H1 (cell line): ENCODE measurements at regions not wholly inside any gene's neighbourhood (a gene's known extent, or its start where the extent isn't known, plus 50 kb on each side); places are given as distances from the start of the nearest gene placed in this dataset.

ENCODE experiments used
- CTCF ChIA-PET: fragments of 300-600 bp; sonication (Branson Sonifier 250); formaldehyde crosslinking; loops from one replicate; lab custom pipeline; 2021; ENCODE audit not compliant: partially characterized antibody; lab: Charles Lee
- POLR2A ChIA-PET: fragments of 300-600 bp; sonication (Branson Sonifier 250); formaldehyde crosslinking; loops from one replicate; lab custom pipeline; 2021; ENCODE audit warnings: inconsistent platforms; ENCODE audit not compliant: partially characterized antibody; lab: Charles Lee
- DNase-seq, 2 experiments: peaks; one replicate each; pipeline versions ENCODE4 v3.0.0 to v3.0.0-alpha.2; 2010 to 2022; ENCODE audit warnings: low spot score in 2 of 2, low read depth in 1 of 2, mixed read lengths in 1 of 2
- FAIRE-seq: peaks from 2 replicates; lab custom pipeline; 2011; peaks lifted over from hg19 to GRCh38; lab: Jason Lieb, UNC
- H2AFZ ChIP-seq: 2 replicates; pipeline ENCODE4 v1.8.1; 2012; ENCODE audit warnings: low read length, inconsistent platforms
- H2AK5ac ChIP-seq: 2 replicates; pipeline ENCODE4 v1.6.1; 2013; ENCODE audit warnings: low read depth, low read length
- H2BK120ac ChIP-seq: replicated peaks from 2 replicates; pipeline ENCODE3; 2013; ENCODE audit warnings: low read depth, low read length, inconsistent platforms
- H2BK12ac ChIP-seq: 2 replicates; pipeline ENCODE4 v1.6.1; 2013; ENCODE audit warnings: low read depth, low read length
- H2BK15ac ChIP-seq: 2 replicates; pipeline ENCODE4 v1.6.1; 2013; ENCODE audit warnings: low read length
- H2BK20ac ChIP-seq: 2 replicates; pipeline ENCODE4 v1.6.1; 2013; ENCODE audit warnings: low read length
- H2BK5ac ChIP-seq: 2 replicates; pipeline ENCODE4 v1.6.1; 2013; ENCODE audit warnings: low read depth, low read length
- H3K14ac ChIP-seq: 2 replicates; pipeline ENCODE4 v1.6.1; 2013; ENCODE audit warnings: inconsistent platforms; ENCODE audit not compliant: insufficient read length
- H3K18ac ChIP-seq: 2 replicates; pipeline ENCODE4 v1.6.1; 2013; ENCODE audit warnings: low read length; ENCODE audit errors: extremely low read depth
- H3K23ac ChIP-seq: 2 replicates; pipeline ENCODE4 v1.6.1; 2013; ENCODE audit warnings: inconsistent platforms; ENCODE audit not compliant: insufficient read length
- H3K23me2 ChIP-seq: 2 replicates; pipeline ENCODE4 v1.6.1; 2013; ENCODE audit warnings: low read depth, low read length
- H3K27ac ChIP-seq: 2 replicates; pipeline ENCODE4 v1.6.1; 2011; ENCODE audit warnings: low read depth, low read length, inconsistent platforms
- H3K27me3 ChIP-seq, 4 experiments: replicated peaks in 1 of 4; 1 replicate in 1 of 4; 2 replicates in 3 of 4; pipeline versions ENCODE4 v1.6.1 to v1.8.1; 2011 to 2013; ENCODE audit warnings: low read length in 3 of 4, mild to moderate bottlenecking in 3 of 4, inconsistent platforms in 2 of 4, mixed read lengths in 2 of 4, moderate library complexity in 1 of 4; ENCODE audit not compliant: control insufficient read depth in 3 of 4, insufficient read depth in 3 of 4; ENCODE audit errors: extremely low read depth in 1 of 4
- H3K36me3 ChIP-seq, 4 experiments: 2 replicates each; pipeline versions ENCODE4 v1.6.1 to v1.8.1; 2011 to 2013; ENCODE audit warnings: mild to moderate bottlenecking in 4 of 4, low read length in 3 of 4, moderate library complexity in 2 of 4, control low read depth in 1 of 4, inconsistent platforms in 1 of 4; ENCODE audit not compliant: insufficient read depth in 4 of 4, control insufficient read depth in 2 of 4
- H3K4ac ChIP-seq: replicated peaks from 2 replicates; pipeline ENCODE3; 2013; ENCODE audit warnings: low read length, low read depth, mixed read lengths, inconsistent platforms; ENCODE audit not compliant: insufficient read length
- H3K4me1 ChIP-seq, 4 experiments: replicated peaks in 1 of 4; 1 replicate in 1 of 4; 2 replicates in 3 of 4; pipeline versions ENCODE4 v1.6.1 to v1.8.1; 2011 to 2013; ENCODE audit warnings: low read length in 3 of 4, inconsistent platforms in 2 of 4, mixed read lengths in 1 of 4; ENCODE audit not compliant: insufficient read depth in 4 of 4, control insufficient read depth in 3 of 4
- H3K4me2 ChIP-seq, 2 experiments: 2 replicates each; pipeline versions ENCODE4 v1.6.1 to v1.8.1; 2011 to 2013; ENCODE audit warnings: low read depth in 2 of 2, low read length in 2 of 2, control low read depth in 1 of 2, inconsistent platforms in 1 of 2, mild to moderate bottlenecking in 1 of 2; ENCODE audit not compliant: insufficient read depth in 1 of 2
- H3K4me3 ChIP-seq, 4 experiments: fragments of 200-600, 300-600 bp in 1 of 4; sonication (generic), shearing (Covaris generic), sonication (Bioruptor Twin) in 1 of 4; 2 replicates each; pipeline versions ENCODE4 v1.5.1 to v1.8.1; 2011 to 2016; ENCODE audit warnings: low read length in 4 of 4, low read depth in 3 of 4, control low read depth in 2 of 4, inconsistent platforms in 2 of 4, mild to moderate bottlenecking in 2 of 4, mixed read lengths in 1 of 4, moderate library complexity in 1 of 4; ENCODE audit not compliant: insufficient read depth in 2 of 4; ENCODE audit errors: extremely low read depth in 1 of 4
- H3K56ac ChIP-seq: replicated peaks from 2 replicates; pipeline ENCODE3; 2013; ENCODE audit warnings: low read depth, mild to moderate bottlenecking, mixed read lengths, low read length, inconsistent platforms; ENCODE audit not compliant: insufficient read length
- H3K79me1 ChIP-seq: 2 replicates; pipeline ENCODE4 v1.6.1; 2013; ENCODE audit warnings: low read depth, low read length, control low read depth
- H3K79me2 ChIP-seq, 2 experiments: 2 replicates each; pipeline versions ENCODE4 v1.6.1 to v1.8.1; 2012 to 2013; ENCODE audit warnings: low read length in 2 of 2, mild to moderate bottlenecking in 2 of 2, inconsistent platforms in 1 of 2; ENCODE audit not compliant: insufficient read depth in 2 of 2, control insufficient read depth in 1 of 2
- H3K9ac ChIP-seq, 4 experiments: replicated peaks in 1 of 4; 1 replicate in 1 of 4; 2 replicates in 3 of 4; pipeline versions ENCODE4 v1.6.1 to v1.8.1; 2011 to 2013; ENCODE audit warnings: low read depth in 3 of 4, low read length in 3 of 4, control low read depth in 2 of 4, mild to moderate bottlenecking in 2 of 4, moderate library complexity in 2 of 4, inconsistent platforms in 1 of 4; ENCODE audit errors: extremely low read depth in 1 of 4
- H3K9me3 ChIP-seq, 2 experiments: 2 replicates each; pipeline versions ENCODE4 v1.6.1 to v1.8.1; 2012 to 2013; ENCODE audit warnings: mild to moderate bottlenecking in 2 of 2, moderate library complexity in 2 of 2, control low read depth in 1 of 2, inconsistent platforms in 1 of 2, low read depth in 1 of 2, low read length in 1 of 2, mixed read lengths in 1 of 2; ENCODE audit not compliant: insufficient read depth in 2 of 2
- H4K20me1 ChIP-seq, 2 experiments: replicated peaks in 1 of 2; 2 replicates each; pipeline versions ENCODE3 to v1.8.1; 2011 to 2013; ENCODE audit warnings: inconsistent platforms in 2 of 2, low read length in 2 of 2, mild to moderate bottlenecking in 1 of 2; ENCODE audit not compliant: insufficient read depth in 2 of 2, control insufficient read depth in 1 of 2
- H4K5ac ChIP-seq: 2 replicates; pipeline ENCODE4 v1.6.1; 2013; ENCODE audit warnings: low read length, low read depth, mixed read lengths, inconsistent platforms; ENCODE audit not compliant: insufficient read length
- H4K8ac ChIP-seq: 2 replicates; pipeline ENCODE4 v1.8.0; 2013; ENCODE audit warnings: mild to moderate bottlenecking, moderate library complexity, low read length, inconsistent platforms; ENCODE audit not compliant: insufficient read depth; ENCODE audit errors: extremely low read depth
- H4K91ac ChIP-seq: replicated peaks from 2 replicates; pipeline ENCODE3; 2013; ENCODE audit warnings: low read length, mixed read lengths, inconsistent platforms; ENCODE audit not compliant: insufficient read length
- POLR2AphosphoS5 ChIP-seq: IDR thresholded peaks from 2 replicates; pipeline ENCODE4 v1.6.1; 2011; ENCODE audit warnings: low read depth, low read length
- WGBS, 2 experiments: shearing (Covaris generic) in 1 of 2; methylation state at CpG; one replicate each; pipeline versions ENCODE4 v1.1.6 to v1.1.7; 2013 to 2015; ENCODE audit warnings: low lambda C conversion rate in 2 of 2, mixed read lengths in 2 of 2, inconsistent platforms in 1 of 2, low coverage in 1 of 2, missing lambda C conversion rate in 1 of 2; ENCODE audit not compliant: insufficient replicate concordance in 2 of 2, insufficient coverage in 1 of 2, insufficient read length in 1 of 2; ENCODE audit errors: extremely low coverage in 1 of 2, missing lambda C conversion rate in 1 of 2; 5-methylcytosine and 5-hydroxymethylcytosine counted together

GRCh38 chr17:11002417-11002816 lies 164.5 kb upstream of the PIRT start:
- Histone ChIP-seq H3K27ac (no peak overlapping the region), H3K56ac (no peak overlapping the region), H2AK5ac (no peak overlapping the region), H3K4me3 (no peak overlapping the region), H4K91ac (no peak overlapping the region), H3K18ac (no peak overlapping the region), H3K23ac (no peak overlapping the region)
- DNase-seq (no peak), FAIRE-seq (no peak)
- no peak for TF ChIP-seq POLR2AphosphoS5
- TF ChIP-seq, all 59 proteins: peak for 0
- ChIA-PET CTCF (interaction anchor here (0.6 kb wide), 1 partner anchor 383 kb away, joined by 4 read pairs; no protein-coding TSS in a partner anchor), POLR2A (no interaction called here)
- Histone ChIP-seq H2BK15ac (no peak overlapping the region), H2BK20ac (no peak overlapping the region), H3K79me1 (no peaks in the 10 kb centered on the region), H3K79me2 (no peaks in the 10 kb centered on the region), H3K4ac (no peak overlapping the region), H2BK5ac (no peak overlapping the region), H3K27me3 (no peaks in the 10 kb centered on the region), H4K20me1 (no peaks in the 10 kb centered on the region), H3K4me2 (no peak overlapping the region), H3K9me3 (no peaks in the 10 kb centered on the region), H4K8ac (no peak overlapping the region), H3K14ac (no peak overlapping the region), H2AFZ (no peak overlapping the region), H2BK12ac (no peak overlapping the region), H3K23me2 (no peaks in the 10 kb centered on the region), H2BK120ac (no peak overlapping the region), H4K5ac (no peak overlapping the region), H3K4me1 (no peaks in the 10 kb centered on the region), H3K36me3 (no peaks in the 10 kb centered on the region), H3K9ac (no peak overlapping the region)
- WGBS, 2 experiments, result 97% methylated on average over 2 of the region's 2 CpGs; no CpG with 5 or more reads in 1 of the 2 experiments
